Prostate gland (tissue), 1 donor: ENCODE measurements at regions not wholly inside any gene's neighbourhood (a gene's known extent, or its start where the extent isn't known, plus 50 kb on each side); places are given as distances from the start of the nearest gene placed in this dataset.

Experiments
- POLR2A ChIP-seq: fragments of 450-650 bp; IDR thresholded peaks from one replicate; pipeline ENCODE4 v1.6.1; 2016; ENCODE audit warnings: antibody characterized with exemption, mild to moderate bottlenecking
- POLR2AphosphoS5 ChIP-seq: sonication (generic); formaldehyde crosslinking; IDR thresholded peaks from one replicate; pipeline ENCODE4 v1.6.1; 2017; ENCODE audit warnings: antibody characterized with exemption

DNA sequence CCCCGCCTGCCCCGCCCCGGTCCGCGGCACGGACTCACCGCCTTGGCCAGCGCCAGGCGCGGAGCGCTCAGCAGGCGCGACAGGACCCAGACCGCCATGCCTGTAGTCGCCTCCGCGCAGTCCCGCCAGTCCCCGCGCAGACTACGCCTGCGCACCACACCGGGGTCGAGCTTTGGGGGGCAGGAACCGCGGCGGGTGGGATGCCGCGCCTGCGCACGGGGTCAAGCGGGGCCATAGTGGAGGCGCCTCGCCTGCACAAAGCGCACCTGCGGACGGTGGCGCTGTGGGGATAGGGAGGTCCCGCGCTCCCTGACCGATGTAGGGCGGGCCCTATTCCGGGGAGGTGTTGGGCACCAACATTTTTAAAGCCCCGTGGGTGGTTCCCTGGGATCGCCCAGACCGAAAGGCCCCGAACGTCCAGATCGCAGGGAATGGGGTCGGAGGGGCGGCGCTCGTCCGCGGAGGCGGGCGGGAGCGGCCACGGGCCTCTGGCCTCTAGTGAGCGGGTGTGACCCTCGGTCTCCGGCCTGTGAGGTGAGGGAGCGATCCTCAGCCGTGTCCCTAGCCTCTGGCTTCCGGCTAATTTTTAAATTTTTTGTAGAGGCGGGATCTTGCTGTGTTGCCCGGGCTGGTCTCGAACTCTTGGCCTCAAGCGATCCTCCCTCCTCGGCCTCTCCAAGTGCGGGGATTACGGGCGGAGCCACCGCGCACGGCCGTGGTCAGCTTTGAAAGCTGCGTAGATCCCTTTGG, 70.8 kb upstream of the LPCAT1 start:
- no peak for TF ChIP-seq POLR2A
- TF ChIP-seq POLR2AphosphoS5 = peak; percentile 33
